Upper lobe of left lung (tissue), 4 donors: ENCODE measurements at regions not wholly inside any gene's neighbourhood (a gene's known extent, or its start where the extent isn't known, plus 50 kb on each side); places are given as distances from the start of the nearest gene placed in this dataset.

ENCODE experiments used
- CTCF ChIP-seq, 6 experiments: fragments of 450-650 bp in 4 of 6; fragments of 200-600 bp in 2 of 6; sonication (generic) in 2 of 6; IDR thresholded peaks; one replicate each; pipeline ENCODE4 v1.5.1; 2016 to 2019; ENCODE audit warnings: antibody characterized with exemption in 6 of 6
- EP300 ChIP-seq, 4 donors: sonication (generic); formaldehyde crosslinking; IDR thresholded peaks; one replicate each; pipeline ENCODE4 v1.5.1; 2017; ENCODE audit warnings: antibody characterized with exemption in 4 of 4, control low read depth in 2 of 4
- POLR2A ChIP-seq, 4 donors: fragments of 450-650 bp; IDR thresholded peaks; one replicate each; pipeline ENCODE4 v1.5.1; 2016 to 2017; ENCODE audit warnings: antibody characterized with exemption in 4 of 4, mild to moderate bottlenecking in 2 of 4
- POLR2AphosphoS5 ChIP-seq, 2 donors: sonication (generic); formaldehyde crosslinking; IDR thresholded peaks; one replicate each; pipeline ENCODE4 v1.5.1; 2017; ENCODE audit warnings: antibody characterized with exemption in 2 of 2

- TF ChIP-seq POLR2A (IDR thresholded peaks at IDR 0.05) (no peak), CTCF (IDR thresholded peaks at IDR 0.05) (no peak), EP300 (IDR thresholded peaks at IDR 0.05) (no peak), POLR2AphosphoS5 (IDR thresholded peaks at IDR 0.05) (no peak)
Measured at GRCh38 chr9:38338342-38339018, 54.0 kb upstream of the ALDH1B1 start.
